HepG2 (cell line): ENCODE measurements at regions not wholly inside any gene's neighbourhood (a gene's known extent, or its start where the extent isn't known, plus 50 kb on each side); places are given as distances from the start of the nearest gene placed in this dataset.
A peak's percentile ranks its signal among the peaks of the same experiment; 100 is the strongest.

Source experiments
- ATAC-seq: fragments of 200-7000 bp; cut with Tn5 transposase; 3 replicates; pipeline ENCODE4 v1.9.1; 2020; ENCODE audit warnings: mild to moderate bottlenecking, moderate library complexity
- BruUV-seq: library from RNA; stranded (reverse); fragments of 400-500 nt; replicated peaks from 2 replicates; lab custom pipeline; 2021; lab: Mats Ljungman, UMichigan
- CTCF ChIA-PET: fragments of 300-600 bp; formaldehyde crosslinking; extraction: SDS; loops from one replicate; lab custom pipeline; 2021; ENCODE audit warnings: low total read pairs, inconsistent platforms, low intra/inter-chr PET ratio; lab: Yijun Ruan, JAX
- POLR2A ChIA-PET: fragments of 350-600 bp; sonication (Branson Sonifier 250); formaldehyde crosslinking; loops from one replicate; lab custom pipeline; 2020; ENCODE audit warnings: antibody characterized with exemption, inconsistent platforms; lab: Yijun Ruan, JAX
- DNase-seq: peaks from one replicate; pipeline ENCODE4 v3.0.0-alpha.2; 2015; ENCODE audit warnings: low spot score
- FAIRE-seq: peaks from 3 replicates; lab custom pipeline; 2011; peaks lifted over from hg19 to GRCh38; lab: Jason Lieb, UNC
- H2AFZ ChIP-seq: one replicate; pipeline ENCODE4 v1.6.1; 2011; ENCODE audit warnings: low read length, inconsistent platforms
- H3K27ac ChIP-seq: fragments of 300-600 bp; 3 replicates; pipeline ENCODE4 v1.8.0; 2011; ENCODE audit warnings: mixed run types, mild to moderate bottlenecking, mixed read lengths, low read length, inconsistent platforms; ENCODE audit not compliant: insufficient read depth; ENCODE audit errors: extremely low read length
- H3K27me3 ChIP-seq, 2 experiments: fragments of 200-600 bp in 1 of 2; 2 replicates in 1 of 2; 3 replicates in 1 of 2; pipeline versions ENCODE4 v1.6.0 to v1.8.0; 2011; ENCODE audit warnings: low read length in 2 of 2, mild to moderate bottlenecking in 2 of 2, moderate library complexity in 2 of 2, inconsistent platforms in 1 of 2; ENCODE audit not compliant: insufficient read depth in 2 of 2, control insufficient read depth in 1 of 2
- H3K36me3 ChIP-seq, 2 experiments: fragments of 200-600 bp in 1 of 2; replicated peaks in 1 of 2; 2 replicates in 1 of 2; 3 replicates in 1 of 2; pipeline versions ENCODE4 v1.5.1 to v1.8.0; 2011; ENCODE audit warnings: low read length in 2 of 2, inconsistent platforms in 1 of 2; ENCODE audit not compliant: insufficient read depth in 2 of 2, control insufficient read depth in 1 of 2
- H3K4me1 ChIP-seq: 2 replicates; pipeline ENCODE4 v1.5.1; 2012; ENCODE audit warnings: low read length, inconsistent platforms; ENCODE audit not compliant: insufficient read depth
- H3K4me2 ChIP-seq: 2 replicates; pipeline ENCODE4 v1.6.0; 2011; ENCODE audit warnings: low read depth, low read length, inconsistent platforms
- H3K4me3 ChIP-seq, 3 experiments: fragments of 200-600 bp in 1 of 3; sonication (generic), shearing (Covaris generic) in 1 of 3; replicated peaks in 1 of 3; 2 replicates each; pipeline ENCODE4 v1.5.1; 2011 to 2016; ENCODE audit warnings: low read length in 3 of 3, inconsistent platforms in 2 of 3, low read depth in 2 of 3, mild to moderate bottlenecking in 2 of 3, control low read depth in 1 of 3, mixed read lengths in 1 of 3; ENCODE audit not compliant: insufficient read depth in 1 of 3
- H3K79me2 ChIP-seq: one replicate; pipeline ENCODE4 v1.6.1; 2011; ENCODE audit warnings: low read length, inconsistent platforms; ENCODE audit not compliant: insufficient read depth
- H3K9ac ChIP-seq: 2 replicates; pipeline ENCODE4 v1.6.0; 2011; ENCODE audit warnings: mild to moderate bottlenecking, low read depth, low read length, inconsistent platforms; ENCODE audit not compliant: insufficient read depth
- H3K9me3 ChIP-seq: 2 replicates; pipeline ENCODE4 v1.5.1; 2012; ENCODE audit warnings: mild to moderate bottlenecking, low read length
- H4K20me1 ChIP-seq: 2 replicates; pipeline ENCODE4 v1.6.0; 2011; ENCODE audit warnings: inconsistent platforms, mild to moderate bottlenecking, low read length, moderate library complexity; ENCODE audit not compliant: insufficient read depth
- E2F5 ChIP-seq: sonication (generic); formaldehyde crosslinking; conservative IDR thresholded peaks from 2 replicates; pipeline ENCODE4 v1.4.0; 2020; ENCODE audit warnings: missing genetic modification reagents
- HIVEP1 ChIP-seq: sonication (generic); formaldehyde crosslinking; IDR thresholded peaks from 2 replicates; pipeline ENCODE4 v1.4.0; 2020; ENCODE audit warnings: mild to moderate bottlenecking, missing genetic modification reagents
- ZNF121 ChIP-seq: sonication (generic); formaldehyde crosslinking; IDR thresholded peaks from 2 replicates; pipeline ENCODE4 v1.5.0; 2020; ENCODE audit warnings: mild to moderate bottlenecking, missing genetic modification reagents
- ZNF331 ChIP-seq: sonication (generic); formaldehyde crosslinking; IDR thresholded peaks from 2 replicates; pipeline ENCODE4 v1.4.0; 2020; ENCODE audit warnings: missing genetic modification reagents
- ZNF564 ChIP-seq: sonication (generic); formaldehyde crosslinking; IDR thresholded peaks from 2 replicates; pipeline ENCODE4 v1.8.1; 2023; ENCODE audit warnings: mild to moderate bottlenecking, missing genetic modification reagents
- ZNF577 ChIP-seq: sonication (generic); formaldehyde crosslinking; IDR thresholded peaks from 2 replicates; pipeline ENCODE4 v1.4.0; 2020; ENCODE audit warnings: mild to moderate bottlenecking, low read depth, missing genetic modification reagents, borderline replicate concordance
- WGBS: methylation state at CpG from one replicate; pipeline ENCODE4 v1.1.6; 2017; ENCODE audit warnings: low lambda C conversion rate; 5-methylcytosine and 5-hydroxymethylcytosine counted together
- in situ Hi-C: cut with HindIII; loops from 2 replicates; pipeline ENCODE4 v1.10.0; 2017; ENCODE audit warnings: low pct_unique_long_range_greater_than_20kb; ENCODE audit not compliant: extremely low pct_ligation_motif_present
- intact Hi-C: fragments of 100-400 bp; cut with micrococcal nuclease; formaldehyde crosslinking; loops from one replicate; pipeline ENCODE4 v1.10.0; 2022; ENCODE audit not compliant: unreplicated experiment
- TF ChIP-seq, protein P1 (sequence below), 2 experiments: IDR thresholded peaks; 2 replicates each; pipeline ENCODE4 v1.6.1; 2011 to 2012; ENCODE audit warnings: low read length in 2 of 2, borderline replicate concordance in 1 of 2, low read depth in 1 of 2, mild to moderate bottlenecking in 1 of 2, moderate library complexity in 1 of 2
- TF ChIP-seq, protein P2 (sequence below): sonication (generic); formaldehyde crosslinking; IDR thresholded peaks from 2 replicates; pipeline ENCODE4 v1.4.0; 2020; ENCODE audit warnings: mild to moderate bottlenecking, missing genetic modification reagents
- TF ChIP-seq, protein P3 (sequence below): sonication (generic); formaldehyde crosslinking; IDR thresholded peaks from 2 replicates; pipeline ENCODE4 v1.5.1; 2020; ENCODE audit warnings: mild to moderate bottlenecking, missing genetic modification reagents, moderate library complexity

GRCh38 chr11:71342951-71343827 is 90.8 kb upstream of the SHANK2 start:
- WGBS: 56% methylated on average over 20 of the region's 20 CpGs
- TF ChIP-seq E2F5: no peak
- TF ChIP-seq, protein P1, sequence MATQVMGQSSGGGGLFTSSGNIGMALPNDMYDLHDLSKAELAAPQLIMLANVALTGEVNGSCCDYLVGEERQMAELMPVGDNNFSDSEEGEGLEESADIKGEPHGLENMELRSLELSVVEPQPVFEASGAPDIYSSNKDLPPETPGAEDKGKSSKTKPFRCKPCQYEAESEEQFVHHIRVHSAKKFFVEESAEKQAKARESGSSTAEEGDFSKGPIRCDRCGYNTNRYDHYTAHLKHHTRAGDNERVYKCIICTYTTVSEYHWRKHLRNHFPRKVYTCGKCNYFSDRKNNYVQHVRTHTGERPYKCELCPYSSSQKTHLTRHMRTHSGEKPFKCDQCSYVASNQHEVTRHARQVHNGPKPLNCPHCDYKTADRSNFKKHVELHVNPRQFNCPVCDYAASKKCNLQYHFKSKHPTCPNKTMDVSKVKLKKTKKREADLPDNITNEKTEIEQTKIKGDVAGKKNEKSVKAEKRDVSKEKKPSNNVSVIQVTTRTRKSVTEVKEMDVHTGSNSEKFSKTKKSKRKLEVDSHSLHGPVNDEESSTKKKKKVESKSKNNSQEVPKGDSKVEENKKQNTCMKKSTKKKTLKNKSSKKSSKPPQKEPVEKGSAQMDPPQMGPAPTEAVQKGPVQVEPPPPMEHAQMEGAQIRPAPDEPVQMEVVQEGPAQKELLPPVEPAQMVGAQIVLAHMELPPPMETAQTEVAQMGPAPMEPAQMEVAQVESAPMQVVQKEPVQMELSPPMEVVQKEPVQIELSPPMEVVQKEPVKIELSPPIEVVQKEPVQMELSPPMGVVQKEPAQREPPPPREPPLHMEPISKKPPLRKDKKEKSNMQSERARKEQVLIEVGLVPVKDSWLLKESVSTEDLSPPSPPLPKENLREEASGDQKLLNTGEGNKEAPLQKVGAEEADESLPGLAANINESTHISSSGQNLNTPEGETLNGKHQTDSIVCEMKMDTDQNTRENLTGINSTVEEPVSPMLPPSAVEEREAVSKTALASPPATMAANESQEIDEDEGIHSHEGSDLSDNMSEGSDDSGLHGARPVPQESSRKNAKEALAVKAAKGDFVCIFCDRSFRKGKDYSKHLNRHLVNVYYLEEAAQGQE (IDR thresholded peaks at IDR 0.05; ENCODE audit: borderline replicate concordance in 1 of 2, low read depth in 1 of 2, low read length in 2 of 2): no peak
- TF ChIP-seq ZNF121 (CRISPR knock-in tag): no peak
- TF ChIP-seq ZNF331 (CRISPR knock-in tag): peak; percentile 78; the same call in 1 of the 2 replicates
- peak; percentile 59; the same call in 1 of the 2 replicates for TF ChIP-seq HIVEP1 (CRISPR knock-in tag)
- TF ChIP-seq, protein P2, sequence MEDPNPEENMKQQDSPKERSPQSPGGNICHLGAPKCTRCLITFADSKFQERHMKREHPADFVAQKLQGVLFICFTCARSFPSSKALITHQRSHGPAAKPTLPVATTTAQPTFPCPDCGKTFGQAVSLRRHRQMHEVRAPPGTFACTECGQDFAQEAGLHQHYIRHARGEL (CRISPR knock-in tag): no peak
- no peak for TF ChIP-seq ZNF577 (CRISPR knock-in tag)
- TF ChIP-seq ZNF564 (CRISPR knock-in tag): no peak
- TF ChIP-seq, protein P3, sequence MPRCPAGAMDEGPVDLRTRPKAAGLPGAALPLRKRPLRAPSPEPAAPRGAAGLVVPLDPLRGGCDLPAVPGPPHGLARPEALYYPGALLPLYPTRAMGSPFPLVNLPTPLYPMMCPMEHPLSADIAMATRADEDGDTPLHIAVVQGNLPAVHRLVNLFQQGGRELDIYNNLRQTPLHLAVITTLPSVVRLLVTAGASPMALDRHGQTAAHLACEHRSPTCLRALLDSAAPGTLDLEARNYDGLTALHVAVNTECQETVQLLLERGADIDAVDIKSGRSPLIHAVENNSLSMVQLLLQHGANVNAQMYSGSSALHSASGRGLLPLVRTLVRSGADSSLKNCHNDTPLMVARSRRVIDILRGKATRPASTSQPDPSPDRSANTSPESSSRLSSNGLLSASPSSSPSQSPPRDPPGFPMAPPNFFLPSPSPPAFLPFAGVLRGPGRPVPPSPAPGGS (CRISPR knock-in tag): 0 out of 2 replicates have a peak, but pooled peaks have one; percentile 25

More at GRCh38 chr11:71342951-71343827, 90.8 kb upstream of the SHANK2 start:
- in situ Hi-C loops (no loop called here), intact Hi-C loops (no loop called here)
- H2AFZ ChIP-seq: no peak overlapping the region
- H3K27me3 ChIP-seq: peaks cover 18 to 78% of the 10 kb centered on the region in 2 experiments
- no TSS peak for BruUV-seq
- FAIRE-seq (peak; percentile 76), DNase-seq (peak; percentile 77), ATAC-seq (peak; percentile 90)
- CTCF ChIA-PET: interaction anchor here (0.8 to 2.1 kb wide), 3 partner anchors 93 to 528 kb away, joined by 3 to 7 read pairs (median 3); no protein-coding TSS in a partner anchor
- no peak overlapping the region for H3K9ac ChIP-seq
- POLR2A ChIA-PET: interaction anchor here (0.6 kb wide), 1 partner anchor 217 kb away, joined by 4 read pairs; no protein-coding TSS in a partner anchor
- H3K36me3 ChIP-seq: no peaks in the 10 kb centered on the region
- no peaks in the 10 kb centered on the region for H3K79me2 ChIP-seq
- 0 out of 6 replicates have a peak overlapping the region, but pooled peaks of 1 of the 3 experiments have one; percentile 20 for H3K4me3 ChIP-seq
- no peaks in the 10 kb centered on the region for H3K9me3 ChIP-seq
- H3K4me1 ChIP-seq: peaks cover 18% of the 10 kb centered on the region
- H3K27ac ChIP-seq: no peak overlapping the region
- H3K4me2 ChIP-seq: peak overlapping the region; percentile 40; the same call in 1 of the 2 replicates
- no peaks in the 10 kb centered on the region for H4K20me1 ChIP-seq
